Central memory CD8-positive, alpha-beta T cell (primary cell): ENCODE measurements at regions not wholly inside any gene's neighbourhood (a gene's known extent, or its start where the extent isn't known, plus 50 kb on each side); places are given as distances from the start of the nearest gene placed in this dataset.

Source experiments
- ATAC-seq: fragments of 150-1000 bp; cut with Tn5 transposase; replicated peaks from 2 replicates; pipeline ENCODE4 v1.10.0; 2022; ENCODE audit warnings: mild to moderate bottlenecking, moderate FRiP score, moderate number of reproducible peaks; ENCODE audit not compliant: poor library complexity, severe bottlenecking; ENCODE audit errors: extremely low read depth
- DNase-seq, 2 donors: peaks; one replicate each; pipeline ENCODE4 v3.0.0; 2021; ENCODE audit warnings: low spot score in 2 of 2
- H3K27ac Mint-ChIP-seq: one replicate; pipeline ENCODE4 v1.8.0; 2022; ENCODE audit warnings: low read depth, mild to moderate bottlenecking, moderate library complexity, mixed read lengths
- H3K27me3 Mint-ChIP-seq: one replicate; pipeline ENCODE4 v1.8.0; 2022; ENCODE audit warnings: mixed read lengths
- H3K36me3 Mint-ChIP-seq: one replicate; pipeline ENCODE4 v1.8.0; 2022; ENCODE audit warnings: mild to moderate bottlenecking, moderate library complexity, mixed read lengths; ENCODE audit not compliant: insufficient read depth
- H3K4me1 Mint-ChIP-seq: one replicate; pipeline ENCODE4 v1.8.0; 2022; ENCODE audit warnings: mixed read lengths
- H3K4me3 Mint-ChIP-seq: one replicate; pipeline ENCODE4 v1.8.0; 2022; ENCODE audit warnings: mild to moderate bottlenecking, moderate library complexity, mixed read lengths
- H3K9me3 Mint-ChIP-seq: one replicate; pipeline ENCODE4 v1.8.0; 2022; ENCODE audit warnings: mixed read lengths

- Mint-ChIP-seq H3K27me3 (no peaks in the 10 kb centered on the region), H3K4me1 (no peaks in the 10 kb centered on the region), H3K36me3 (peaks cover 1% of the 10 kb centered on the region), H3K9me3 (peaks cover 6% of the 10 kb centered on the region), H3K4me3 (no peak overlapping the region), H3K27ac (no peak overlapping the region)
- DNase-seq (no peak), ATAC-seq (no peak)
These were observed 423.8 kb upstream of the ID4 start for GRCh38 chr6:19413323-19413722.

GRCh38 chr6:19415605-19416326, 421.4 kb upstream of the ID4 start:
- ATAC-seq (no peak), DNase-seq (no peak)
- H3K4me1 Mint-ChIP-seq: no peaks in the 10 kb centered on the region
- H3K9me3 Mint-ChIP-seq: peaks cover 6% of the 10 kb centered on the region
- H3K4me3 Mint-ChIP-seq: no peak overlapping the region
- H3K27me3 Mint-ChIP-seq: no peaks in the 10 kb centered on the region
- peaks cover 2% of the 10 kb centered on the region for H3K36me3 Mint-ChIP-seq
- no peak overlapping the region for H3K27ac Mint-ChIP-seq

GRCh38 chr6:19416811-19417210, 420.4 kb upstream of the ID4 start:
- Mint-ChIP-seq H3K4me3 (no peak overlapping the region), H3K4me1 (no peaks in the 10 kb centered on the region), H3K9me3 (peaks cover 7% of the 10 kb centered on the region), H3K27me3 (no peaks in the 10 kb centered on the region), H3K27ac (no peak overlapping the region), H3K36me3 (peaks cover 2% of the 10 kb centered on the region)
- ATAC-seq (no peak), DNase-seq (no peak)

GRCh38 chr6:19417713-19418112, 419.5 kb upstream of the ID4 start:
- no peaks in the 10 kb centered on the region for H3K27me3 Mint-ChIP-seq
- no peak overlapping the region for H3K27ac Mint-ChIP-seq
- no peaks in the 10 kb centered on the region for H3K4me1 Mint-ChIP-seq
- DNase-seq (no peak), ATAC-seq (no peak)
- H3K4me3 Mint-ChIP-seq: no peak overlapping the region
- peaks cover 2% of the 10 kb centered on the region for H3K36me3 Mint-ChIP-seq
- H3K9me3 Mint-ChIP-seq: peaks cover 7% of the 10 kb centered on the region

GRCh38 chr6:19424853-19425252, 412.3 kb upstream of the ID4 start:
- Mint-ChIP-seq H3K4me3 (no peak overlapping the region), H3K27ac (no peak overlapping the region), H3K36me3 (peaks cover 3% of the 10 kb centered on the region), H3K4me1 (no peaks in the 10 kb centered on the region), H3K9me3 (peaks cover 7% of the 10 kb centered on the region), H3K27me3 (no peaks in the 10 kb centered on the region)
- DNase-seq (no peak), ATAC-seq (no peak)

- peaks cover 3% of the 10 kb centered on the region for H3K36me3 Mint-ChIP-seq
These were observed 409.6 kb upstream of the ID4 start for GRCh38 chr6:19427548-19427947.

GRCh38 chr6:19432966-19433498, 404.1 kb upstream of the ID4 start:
- peaks cover 18% of the 10 kb centered on the region for H3K9me3 Mint-ChIP-seq
- no peak overlapping the region for H3K4me3 Mint-ChIP-seq
- DNase-seq (no peak), ATAC-seq (no peak)
- H3K27ac Mint-ChIP-seq: no peak overlapping the region
- H3K27me3 Mint-ChIP-seq: no peaks in the 10 kb centered on the region
- H3K4me1 Mint-ChIP-seq: no peaks in the 10 kb centered on the region
- no peaks in the 10 kb centered on the region for H3K36me3 Mint-ChIP-seq

More at GRCh38 chr6:19427548-19427947, 409.6 kb upstream of the ID4 start:
- DNase-seq: no peak
- H3K27ac Mint-ChIP-seq: no peak overlapping the region
- no peaks in the 10 kb centered on the region for H3K4me1 Mint-ChIP-seq
- peaks cover 4% of the 10 kb centered on the region for H3K9me3 Mint-ChIP-seq
- ATAC-seq: no peak
- no peaks in the 10 kb centered on the region for H3K27me3 Mint-ChIP-seq
- H3K4me3 Mint-ChIP-seq: no peak overlapping the region

- no peaks in the 10 kb centered on the region for H3K4me1 Mint-ChIP-seq
- H3K27ac Mint-ChIP-seq: no peak overlapping the region
- H3K36me3 Mint-ChIP-seq: no peaks in the 10 kb centered on the region
- H3K27me3 Mint-ChIP-seq: no peaks in the 10 kb centered on the region
- ATAC-seq: no peak
- H3K4me3 Mint-ChIP-seq: no peak overlapping the region
- no peak for DNase-seq
- H3K9me3 Mint-ChIP-seq: peaks cover 18% of the 10 kb centered on the region
These were observed 403.1 kb upstream of the ID4 start for GRCh38 chr6:19434065-19434464.

GRCh38 chr6:19435755-19436154, 401.4 kb upstream of the ID4 start:
- ATAC-seq (no peak), DNase-seq (no peak)
- H3K9me3 Mint-ChIP-seq: peaks cover 18% of the 10 kb centered on the region
- no peaks in the 10 kb centered on the region for H3K4me1 Mint-ChIP-seq
- no peak overlapping the region for H3K4me3 Mint-ChIP-seq
- H3K36me3 Mint-ChIP-seq: no peaks in the 10 kb centered on the region
- H3K27ac Mint-ChIP-seq: no peak overlapping the region
- no peaks in the 10 kb centered on the region for H3K27me3 Mint-ChIP-seq

GRCh38 chr6:19438566-19439353, 398.4 kb upstream of the ID4 start:
- Mint-ChIP-seq H3K36me3 (no peaks in the 10 kb centered on the region), H3K27ac (no peak overlapping the region), H3K27me3 (no peaks in the 10 kb centered on the region), H3K4me3 (no peak overlapping the region), H3K4me1 (no peaks in the 10 kb centered on the region), H3K9me3 (peaks cover 14% of the 10 kb centered on the region)
- ATAC-seq (no peak), DNase-seq (no peak)

GRCh38 chr6:19440531-19440930, 396.6 kb upstream of the ID4 start:
- H3K4me3 Mint-ChIP-seq: no peak overlapping the region
- H3K36me3 Mint-ChIP-seq: no peaks in the 10 kb centered on the region
- H3K9me3 Mint-ChIP-seq: peaks cover 18% of the 10 kb centered on the region
- no peaks in the 10 kb centered on the region for H3K4me1 Mint-ChIP-seq
- no peaks in the 10 kb centered on the region for H3K27me3 Mint-ChIP-seq
- ATAC-seq (no peak), DNase-seq (no peak)
- no peak overlapping the region for H3K27ac Mint-ChIP-seq

- H3K4me3 Mint-ChIP-seq: no peak overlapping the region
- no peaks in the 10 kb centered on the region for H3K4me1 Mint-ChIP-seq
- no peaks in the 10 kb centered on the region for H3K36me3 Mint-ChIP-seq
- H3K27me3 Mint-ChIP-seq: no peaks in the 10 kb centered on the region
- H3K9me3 Mint-ChIP-seq: peaks cover 10% of the 10 kb centered on the region
- DNase-seq (no peak), ATAC-seq (no peak)
- H3K27ac Mint-ChIP-seq: no peak overlapping the region
These were observed 393.8 kb upstream of the ID4 start for GRCh38 chr6:19443411-19443810.

- Mint-ChIP-seq H3K4me3 (no peak overlapping the region), H3K9me3 (peaks cover 10% of the 10 kb centered on the region), H3K27me3 (no peaks in the 10 kb centered on the region), H3K36me3 (no peaks in the 10 kb centered on the region), H3K4me1 (no peaks in the 10 kb centered on the region), H3K27ac (no peak overlapping the region)
- ATAC-seq (no peak), DNase-seq (no peak)
These were observed 393.1 kb upstream of the ID4 start for GRCh38 chr6:19444041-19444440.
